Mucosa of stomach (tissue), 1 donor: ENCODE measurements at regions not wholly inside any gene's neighbourhood (a gene's known extent, or its start where the extent isn't known, plus 50 kb on each side); places are given as distances from the start of the nearest gene placed in this dataset.
"Not testable (repeated sequence)": the region's sequence is repeated elsewhere in the genome, so short reads cannot be mapped to it uniquely, and the experiment has no call there.

Experiments
- H3K27me3 ChIP-seq: one replicate; pipeline ENCODE4 v1.7.0; 2013; ENCODE audit warnings: mild to moderate bottlenecking, low read length; ENCODE audit not compliant: control insufficient read depth, insufficient read depth
- H3K36me3 ChIP-seq: one replicate; pipeline ENCODE4 v1.7.0; 2013; ENCODE audit warnings: low read length; ENCODE audit not compliant: control insufficient read depth, insufficient read depth
- H3K4me1 ChIP-seq: one replicate; pipeline ENCODE4 v1.7.0; 2013; ENCODE audit warnings: mild to moderate bottlenecking, low read length; ENCODE audit not compliant: control insufficient read depth, insufficient read depth
- H3K4me3 ChIP-seq: one replicate; pipeline ENCODE4 v1.7.0; 2013; ENCODE audit warnings: low read length
- H3K9ac ChIP-seq: one replicate; pipeline ENCODE4 v1.7.0; 2013; ENCODE audit warnings: mild to moderate bottlenecking, low read length, moderate library complexity
- H3K9me3 ChIP-seq: one replicate; pipeline ENCODE4 v1.7.0; 2013; ENCODE audit warnings: mild to moderate bottlenecking, low read length, moderate library complexity; ENCODE audit not compliant: control insufficient read depth
- donor health status: Pancreatic carcinoma.

DNA sequence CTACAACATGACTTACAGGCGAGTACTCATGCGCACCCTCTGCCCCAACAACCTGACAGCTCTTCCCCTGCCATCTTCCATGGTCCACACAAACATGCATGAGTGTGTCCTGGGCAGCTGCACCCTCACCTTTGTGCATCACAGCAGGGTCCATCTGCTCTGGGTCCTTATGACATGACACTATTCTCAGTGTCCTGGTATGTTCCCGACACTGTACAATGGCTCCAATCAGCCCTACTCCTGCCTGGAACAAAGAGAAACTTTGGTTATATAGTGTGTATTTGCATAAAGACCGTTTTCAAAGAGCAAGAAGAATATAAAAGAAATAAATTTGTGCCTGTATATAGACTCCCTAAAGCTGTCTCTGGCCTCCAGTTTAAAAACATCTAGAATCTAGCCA, 1679.2 kb downstream of the SPATA31A7 start:
- not testable (repeated sequence) for H3K4me3 ChIP-seq

DNA sequence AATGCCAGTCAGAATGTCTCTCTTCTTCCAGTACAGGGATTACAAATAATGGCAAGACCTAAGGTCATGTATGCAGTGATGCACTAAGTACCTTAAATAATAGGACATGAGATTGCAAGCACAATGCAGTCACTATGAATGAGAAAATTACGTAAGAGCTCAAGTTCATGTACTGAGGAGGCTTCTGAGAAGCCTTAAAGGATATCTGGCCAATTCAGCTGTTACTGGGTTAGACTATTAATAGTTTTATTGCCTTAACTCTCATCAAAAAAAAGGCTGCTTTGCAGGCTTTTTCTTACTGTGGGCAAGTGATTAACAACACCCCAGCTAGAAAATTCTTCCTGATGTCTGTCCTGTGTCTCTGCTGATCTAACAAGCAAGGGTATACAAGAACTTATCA, 1681.9 kb downstream of the SPATA31A7 start:
- not testable (repeated sequence) for H3K4me3 ChIP-seq, H3K9ac ChIP-seq, H3K9me3 ChIP-seq, H3K4me1 ChIP-seq, H3K27me3 ChIP-seq, H3K36me3 ChIP-seq

More for the DNA sequence above, 1679.2 kb downstream of the SPATA31A7 start:
- not testable (repeated sequence) for H3K9ac ChIP-seq, H3K4me1 ChIP-seq, H3K9me3 ChIP-seq, H3K36me3 ChIP-seq, H3K27me3 ChIP-seq

DNA sequence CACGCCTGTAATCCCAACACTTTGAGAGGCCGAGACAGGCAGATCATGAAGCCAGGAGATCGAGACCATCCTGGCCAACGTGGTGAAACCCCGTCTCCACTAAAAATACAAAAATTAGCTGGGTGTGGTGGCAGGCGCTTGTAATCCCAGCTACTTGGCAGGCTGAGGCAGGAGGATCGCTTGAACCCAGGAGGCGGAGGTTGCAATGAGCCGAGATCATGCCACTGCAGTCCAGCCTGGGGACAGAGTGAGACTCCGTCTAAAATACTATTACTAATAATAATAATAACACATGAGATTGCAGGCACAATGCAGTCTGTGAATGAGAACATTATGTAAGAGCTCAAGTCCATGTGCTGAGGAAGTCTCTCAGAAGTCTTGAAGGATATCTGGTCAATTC, 1684.4 kb downstream of the SPATA31A7 start:
- not testable (repeated sequence) for H3K9me3 ChIP-seq, H3K27me3 ChIP-seq, H3K4me1 ChIP-seq, H3K36me3 ChIP-seq, H3K4me3 ChIP-seq, H3K9ac ChIP-seq

DNA sequence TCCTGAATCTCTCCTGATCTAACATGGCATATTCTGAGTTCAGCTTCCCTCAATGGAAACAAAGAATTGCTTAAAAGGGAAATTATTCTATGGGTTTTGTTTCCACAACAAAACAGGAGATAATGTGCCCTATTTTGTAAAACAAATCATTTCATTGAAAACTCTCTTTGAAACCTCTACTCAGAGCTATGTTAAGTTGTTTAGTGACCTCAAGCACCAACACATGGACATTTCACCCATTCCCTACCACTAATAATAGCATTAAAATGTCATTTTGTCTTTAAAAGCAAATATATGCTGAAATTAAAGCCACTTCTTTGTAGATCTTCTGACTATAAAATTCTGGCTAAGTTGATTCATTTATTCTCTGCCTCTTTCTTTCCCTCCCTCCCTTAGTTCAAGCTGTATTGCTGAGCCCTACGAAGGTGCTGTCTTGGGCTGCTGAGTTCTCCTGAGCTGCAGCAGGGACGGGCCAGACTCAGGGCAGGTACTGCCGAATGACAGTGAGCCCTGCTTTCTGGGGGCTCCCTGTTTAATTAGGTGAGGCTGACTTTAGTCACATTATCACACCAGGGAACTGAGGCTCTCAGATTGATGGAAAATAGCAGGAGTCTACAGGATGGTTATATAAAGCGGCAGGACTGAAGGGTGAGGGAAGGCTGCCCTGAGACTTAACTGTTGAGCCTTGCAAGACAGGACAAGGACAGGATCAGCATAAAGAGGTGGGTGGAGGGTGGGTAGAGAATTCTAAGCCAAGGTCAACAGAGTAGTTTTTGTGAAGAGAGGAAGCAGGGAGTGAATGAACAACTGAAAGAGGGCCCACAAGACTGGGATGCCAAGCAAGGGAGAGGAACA, 1685.1 kb downstream of the SPATA31A7 start:
- H3K9me3 ChIP-seq, H3K4me3 ChIP-seq, H3K36me3 ChIP-seq, H3K9ac ChIP-seq, H3K4me1 ChIP-seq, H3K27me3 ChIP-seq: not testable (repeated sequence)

DNA sequence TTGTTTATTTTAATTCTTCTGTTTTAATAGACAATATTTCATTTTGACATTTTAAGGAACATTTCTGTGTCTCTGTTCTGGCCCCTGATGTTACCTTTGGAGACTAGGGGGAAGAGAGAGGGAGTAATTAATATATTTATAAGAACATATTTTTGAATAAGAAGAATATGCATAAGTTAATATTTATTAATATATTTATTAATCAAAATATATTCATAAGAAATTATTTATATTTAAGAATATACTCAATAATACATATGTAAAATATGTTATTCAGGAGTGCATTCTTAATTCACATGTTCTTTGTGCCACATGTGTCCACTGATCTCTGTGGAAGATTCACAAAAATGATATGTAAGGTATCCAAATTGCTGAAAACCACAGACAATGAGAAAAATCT, 1687.7 kb downstream of the SPATA31A7 start:
- H3K9me3 ChIP-seq, H3K9ac ChIP-seq, H3K4me3 ChIP-seq, H3K36me3 ChIP-seq, H3K4me1 ChIP-seq, H3K27me3 ChIP-seq: not testable (repeated sequence)

DNA sequence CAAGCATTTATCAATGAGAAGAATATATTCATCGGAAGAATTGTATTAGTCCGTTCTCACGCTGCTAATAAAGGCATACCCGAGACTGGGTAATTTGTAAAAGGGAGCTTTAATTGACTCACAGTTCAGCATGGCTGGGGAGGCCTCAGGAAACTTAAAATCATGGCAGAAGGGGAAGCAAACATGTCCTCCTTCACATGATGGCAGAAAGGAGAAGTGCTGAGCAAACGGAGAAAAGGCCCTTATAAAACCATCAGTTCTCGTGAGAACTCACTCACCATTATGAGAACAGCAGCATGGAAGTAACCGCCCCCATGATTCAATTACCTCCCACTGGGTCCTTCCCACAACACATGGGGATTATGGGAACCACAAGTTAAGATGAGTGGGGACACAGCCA, 1688.2 kb downstream of the SPATA31A7 start:
- H3K4me3 ChIP-seq, H3K36me3 ChIP-seq, H3K27me3 ChIP-seq, H3K9ac ChIP-seq, H3K9me3 ChIP-seq, H3K4me1 ChIP-seq: not testable (repeated sequence)

DNA sequence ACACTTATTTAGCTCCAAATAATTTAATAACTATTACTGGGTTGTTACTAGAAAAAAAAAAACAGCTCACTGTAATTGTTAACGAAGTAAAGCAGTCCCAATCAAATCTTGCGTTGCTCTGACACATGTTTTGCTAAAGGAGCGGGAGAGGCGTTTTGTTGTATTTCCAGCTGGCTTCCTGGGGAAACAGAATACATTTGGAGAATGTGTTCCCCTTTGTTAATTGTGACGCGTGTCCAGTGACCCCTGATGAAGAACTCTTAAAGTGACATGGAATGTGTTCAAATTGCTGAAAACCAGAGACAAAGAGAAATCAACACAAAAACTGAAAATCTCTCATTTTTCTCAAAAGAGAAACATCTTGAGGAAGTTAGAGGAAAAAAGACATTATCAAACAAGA, 1690.6 kb downstream of the SPATA31A7 start:
- not testable (repeated sequence) for H3K9me3 ChIP-seq

DNA sequence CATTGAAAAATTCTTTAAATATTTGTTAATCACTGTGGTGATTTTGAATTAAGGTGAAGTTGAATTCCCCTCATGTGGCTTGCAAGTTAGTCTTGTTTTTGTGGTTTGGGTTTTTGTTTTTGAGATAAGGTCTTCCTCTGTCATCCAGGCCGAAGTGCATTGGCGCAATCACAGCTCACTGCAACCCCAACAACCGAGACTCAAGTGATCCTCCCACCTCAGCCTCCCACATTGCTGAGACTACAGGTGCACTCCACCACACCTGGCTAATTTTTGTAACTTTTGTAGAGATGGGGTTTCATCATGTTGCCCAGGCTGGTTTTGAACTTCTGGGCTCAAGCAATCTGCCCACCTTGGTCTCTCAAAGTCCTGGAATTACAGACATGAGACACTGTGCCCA, 1691.1 kb downstream of the SPATA31A7 start:
- H3K4me3 ChIP-seq, H3K9ac ChIP-seq, H3K9me3 ChIP-seq, H3K4me1 ChIP-seq, H3K36me3 ChIP-seq, H3K27me3 ChIP-seq: not testable (repeated sequence)

More for the DNA sequence above, 1690.6 kb downstream of the SPATA31A7 start:
- not testable (repeated sequence) for H3K4me3 ChIP-seq, H3K27me3 ChIP-seq, H3K36me3 ChIP-seq, H3K9ac ChIP-seq, H3K4me1 ChIP-seq

DNA sequence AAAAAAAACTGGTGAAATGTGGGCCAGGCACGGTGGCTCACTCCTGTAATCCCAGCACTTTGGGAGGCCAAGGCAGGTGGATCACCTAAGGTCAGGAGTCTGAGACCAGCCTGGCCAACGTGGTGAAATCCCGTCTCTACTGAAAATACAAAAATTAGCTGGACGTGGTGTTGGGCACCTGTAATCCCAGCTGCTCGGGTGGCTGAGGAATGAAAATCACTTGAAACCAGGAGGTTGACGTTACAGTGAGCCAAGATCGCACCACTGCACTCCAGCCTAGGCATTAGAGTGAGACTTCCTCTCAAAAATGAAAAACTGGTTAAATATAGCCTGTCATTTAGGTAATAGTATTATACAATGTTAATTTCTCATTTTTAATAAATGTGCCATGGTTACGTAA, 1692.0 kb downstream of the SPATA31A7 start:
- not testable (repeated sequence) for H3K9me3 ChIP-seq, H3K9ac ChIP-seq, H3K4me3 ChIP-seq, H3K36me3 ChIP-seq, H3K27me3 ChIP-seq, H3K4me1 ChIP-seq

DNA sequence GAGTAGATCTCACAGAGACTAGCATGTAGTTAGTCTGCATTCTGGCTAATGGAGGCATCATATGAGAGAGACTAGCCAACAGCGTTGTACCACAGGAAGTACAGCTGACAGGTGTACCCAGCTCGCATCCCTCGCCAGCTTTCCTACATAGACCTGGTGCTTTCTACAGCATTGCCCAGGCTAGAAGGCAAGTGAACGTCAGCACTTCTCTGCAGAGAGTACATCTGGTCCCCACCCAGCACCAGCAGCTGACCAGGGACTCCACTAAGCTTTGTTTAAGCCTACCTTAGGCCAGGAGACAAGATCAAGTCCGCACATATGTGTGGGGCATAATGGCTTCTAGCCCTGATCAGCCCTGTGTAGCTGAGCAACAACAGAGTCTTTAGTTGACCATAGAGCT, 1692.9 kb downstream of the SPATA31A7 start:
- H3K4me1 ChIP-seq, H3K9ac ChIP-seq, H3K4me3 ChIP-seq, H3K9me3 ChIP-seq, H3K36me3 ChIP-seq, H3K27me3 ChIP-seq: not testable (repeated sequence)

DNA sequence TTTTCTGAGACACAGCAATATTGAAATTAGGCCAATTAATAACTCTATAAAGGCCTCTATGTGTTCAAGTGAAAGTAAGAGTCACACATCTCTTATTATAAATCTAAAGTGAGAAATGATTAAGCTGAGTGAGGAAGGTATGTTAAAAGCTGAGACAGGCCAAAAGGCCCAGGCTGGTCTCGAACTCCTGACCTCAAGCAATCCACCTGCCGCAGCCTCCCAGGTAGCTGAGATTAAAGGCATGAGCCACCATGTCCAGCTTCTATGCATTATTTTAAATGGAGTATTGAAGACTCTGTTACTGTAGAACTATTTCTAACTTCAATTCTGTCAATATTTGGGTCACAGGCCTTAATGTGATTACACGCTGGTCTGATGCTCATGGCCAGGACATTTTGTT, 1706.9 kb downstream of the SPATA31A7 start:
- H3K36me3 ChIP-seq, H3K4me1 ChIP-seq, H3K4me3 ChIP-seq, H3K9me3 ChIP-seq, H3K9ac ChIP-seq, H3K27me3 ChIP-seq: not testable (repeated sequence)

DNA sequence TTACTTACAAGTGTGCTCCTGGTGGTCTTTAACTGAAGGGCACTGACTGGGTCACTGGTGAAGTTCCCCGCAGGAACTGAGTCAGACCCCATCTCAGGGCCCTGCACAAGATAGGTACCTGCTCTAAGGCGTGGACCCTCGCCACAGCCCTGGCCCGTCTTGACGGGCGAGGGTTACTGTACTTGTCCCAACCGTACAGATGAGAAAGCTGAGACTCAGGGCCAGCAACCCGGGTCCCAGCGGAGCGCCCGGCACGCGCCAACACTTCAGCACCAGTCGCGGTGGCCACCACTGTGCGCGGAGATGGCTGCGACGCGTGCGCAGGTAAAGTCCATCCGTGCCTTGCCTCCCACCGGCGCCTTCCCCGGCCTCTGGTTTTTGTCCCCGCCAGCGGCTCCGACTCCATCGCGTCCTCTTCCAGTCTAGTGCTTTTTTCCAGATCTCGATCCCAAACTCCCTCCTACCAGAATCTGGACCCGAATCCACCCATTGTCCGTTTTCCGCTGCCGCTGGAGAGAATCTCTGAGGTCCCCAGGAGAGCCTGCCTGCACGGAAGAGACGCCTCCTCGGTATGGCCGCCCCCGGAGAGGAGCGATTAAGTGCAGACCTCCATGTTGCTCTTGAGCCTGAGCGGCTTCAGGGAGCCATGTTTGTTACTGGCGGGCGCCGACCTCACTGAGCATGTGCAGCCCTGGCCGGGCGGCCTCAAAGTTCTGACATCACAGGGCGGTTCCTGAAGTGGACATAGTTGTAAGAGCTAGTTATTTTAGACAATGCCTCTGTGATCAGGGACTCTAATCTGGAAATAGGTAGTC, 1707.8 kb downstream of the SPATA31A7 start:
- not testable (repeated sequence) for H3K36me3 ChIP-seq, H3K27me3 ChIP-seq, H3K9ac ChIP-seq, H3K9me3 ChIP-seq, H3K4me1 ChIP-seq, H3K4me3 ChIP-seq
